Hepatic stellate cell (primary cell): ENCODE measurements at regions not wholly inside any gene's neighbourhood (a gene's known extent, or its start where the extent isn't known, plus 50 kb on each side); places are given as distances from the start of the nearest gene placed in this dataset.
"Not testable (repeated sequence)": the region's sequence is repeated elsewhere in the genome, so short reads cannot be mapped to it uniquely, and the experiment has no call there.

Source experiments
- DNase-seq: peaks from one replicate; pipeline ENCODE4 v3.0.0; 2011; ENCODE audit warnings: low spot score

GRCh38 chr13:22897571-22898314 lies 283.0 kb upstream of the SGCG start:
- no peak for DNase-seq

- DNase-seq: not testable (repeated sequence)
Observed at GRCh38 chr13:22900416-22900951, 280.3 kb upstream of the SGCG start.

GRCh38 chr13:22903301-22903700 lies 277.5 kb upstream of the SGCG start:
- no peak for DNase-seq

GRCh38 chr13:22903925-22904324 lies 276.9 kb upstream of the SGCG start:
- DNase-seq: no peak

GRCh38 chr13:22915442-22916082 lies 265.2 kb upstream of the SGCG start:
- peak; percentile 29 for DNase-seq

- DNase-seq: not testable (repeated sequence)
Observed at GRCh38 chr13:22916276-22916675, 264.5 kb upstream of the SGCG start.

GRCh38 chr13:22925881-22926747 lies 254.7 kb upstream of the SGCG start:
- DNase-seq: no peak

- no peak for DNase-seq
Observed at GRCh38 chr13:22926748-22927400, 253.9 kb upstream of the SGCG start.

GRCh38 chr13:22927845-22928244 lies 252.9 kb upstream of the SGCG start:
- DNase-seq: not testable (repeated sequence)

- DNase-seq: no peak
Observed at GRCh38 chr13:22929381-22930126, 251.2 kb upstream of the SGCG start.

GRCh38 chr13:22931576-22931975 lies 249.2 kb upstream of the SGCG start:
- DNase-seq: no peak

- not testable (repeated sequence) for DNase-seq
Observed at GRCh38 chr13:22932632-22933412, 248.0 kb upstream of the SGCG start.

- DNase-seq: no peak
Observed at GRCh38 chr13:22933571-22934181, 247.1 kb upstream of the SGCG start.

GRCh38 chr13:22934744-22935523 lies 245.8 kb upstream of the SGCG start:
- no peak for DNase-seq

GRCh38 chr13:22936228-22936627 lies 244.6 kb upstream of the SGCG start:
- no peak for DNase-seq

GRCh38 chr13:22937241-22937640 lies 243.5 kb upstream of the SGCG start:
- DNase-seq: no peak

GRCh38 chr13:22937953-22938352 lies 242.8 kb upstream of the SGCG start:
- DNase-seq: no peak

- no peak for DNase-seq
Observed at GRCh38 chr13:22938576-22938975, 242.2 kb upstream of the SGCG start.

- no peak for DNase-seq
Observed at GRCh38 chr13:22939157-22939556, 241.6 kb upstream of the SGCG start.
